Peyer's patch (tissue), 4 donors: ENCODE measurements at regions not wholly inside any gene's neighbourhood (a gene's known extent, or its start where the extent isn't known, plus 50 kb on each side); places are given as distances from the start of the nearest gene placed in this dataset.

Experiments
- POLR2A ChIP-seq, 2 donors: fragments of 450-650 bp; IDR thresholded peaks; one replicate each; pipeline ENCODE4 v1.5.1; 2017; ENCODE audit warnings: antibody characterized with exemption in 2 of 2, mild to moderate bottlenecking in 2 of 2, moderate library complexity in 2 of 2
- TF ChIP-seq, protein P1 (sequence below), 6 experiments: fragments of 450-650 bp in 4 of 6; fragments of 200-600 bp in 2 of 6; sonication (generic) in 1 of 6; IDR thresholded peaks; one replicate each; pipeline ENCODE4 v1.5.1; 2017 to 2019; ENCODE audit warnings: antibody characterized with exemption in 6 of 6, mild to moderate bottlenecking in 3 of 6, moderate library complexity in 1 of 6

DNA sequence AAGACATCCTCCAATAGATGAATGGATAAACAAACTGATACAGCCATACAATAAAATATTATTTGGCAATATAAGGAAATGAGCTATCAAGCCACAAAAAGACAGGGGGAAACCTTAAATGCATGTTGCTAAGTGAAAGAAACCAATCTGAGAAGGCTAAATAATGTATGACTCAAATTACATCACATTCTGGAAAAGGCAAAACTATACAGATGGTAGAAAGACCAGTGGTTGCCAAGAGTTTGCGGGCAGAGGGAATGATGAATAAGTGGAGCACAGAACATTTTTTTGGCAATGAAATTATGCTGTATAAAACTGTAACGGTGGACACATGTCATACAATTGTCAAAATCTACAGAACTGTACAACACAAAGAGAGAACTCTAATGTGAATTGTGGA is 63.3 kb downstream of the CSF2 start:
- TF ChIP-seq, protein P1, sequence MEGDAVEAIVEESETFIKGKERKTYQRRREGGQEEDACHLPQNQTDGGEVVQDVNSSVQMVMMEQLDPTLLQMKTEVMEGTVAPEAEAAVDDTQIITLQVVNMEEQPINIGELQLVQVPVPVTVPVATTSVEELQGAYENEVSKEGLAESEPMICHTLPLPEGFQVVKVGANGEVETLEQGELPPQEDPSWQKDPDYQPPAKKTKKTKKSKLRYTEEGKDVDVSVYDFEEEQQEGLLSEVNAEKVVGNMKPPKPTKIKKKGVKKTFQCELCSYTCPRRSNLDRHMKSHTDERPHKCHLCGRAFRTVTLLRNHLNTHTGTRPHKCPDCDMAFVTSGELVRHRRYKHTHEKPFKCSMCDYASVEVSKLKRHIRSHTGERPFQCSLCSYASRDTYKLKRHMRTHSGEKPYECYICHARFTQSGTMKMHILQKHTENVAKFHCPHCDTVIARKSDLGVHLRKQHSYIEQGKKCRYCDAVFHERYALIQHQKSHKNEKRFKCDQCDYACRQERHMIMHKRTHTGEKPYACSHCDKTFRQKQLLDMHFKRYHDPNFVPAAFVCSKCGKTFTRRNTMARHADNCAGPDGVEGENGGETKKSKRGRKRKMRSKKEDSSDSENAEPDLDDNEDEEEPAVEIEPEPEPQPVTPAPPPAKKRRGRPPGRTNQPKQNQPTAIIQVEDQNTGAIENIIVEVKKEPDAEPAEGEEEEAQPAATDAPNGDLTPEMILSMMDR (IDR thresholded peaks at IDR 0.05) = no peak
- TF ChIP-seq POLR2A (IDR thresholded peaks at IDR 0.05) = no peak
